ENCODE measurements at regions not wholly inside any gene's neighbourhood (a gene's known extent, or its start where the extent isn't known, plus 50 kb on each side); places are given as distances from the start of the nearest gene placed in this dataset.

DNA sequence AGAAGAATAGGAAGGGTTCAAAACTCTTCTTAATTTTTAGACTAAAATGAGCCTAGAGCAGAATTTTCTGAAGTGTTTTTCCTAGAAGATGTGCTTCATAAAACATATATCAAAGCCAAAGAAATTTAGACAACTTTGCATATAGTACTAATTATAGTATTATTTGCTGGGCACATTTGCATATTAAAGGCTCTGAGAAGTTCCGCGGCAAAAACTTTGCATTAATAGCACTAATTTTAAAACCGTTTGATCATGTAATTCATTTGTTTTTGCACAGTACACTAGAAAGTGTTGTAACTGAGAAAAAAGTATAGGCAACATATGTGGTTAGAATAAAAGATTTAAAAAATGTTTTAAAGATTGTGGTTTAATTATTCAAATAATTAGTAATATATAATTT lies 412.0 kb upstream of the NR2F2 start:
- no peak for FAIRE-seq
- DNase-seq (ENCODE audit: insufficient read length, low spot score), result no peak
- TF ChIP-seq POLR2A (IDR thresholded peaks at IDR 0.05; ENCODE audit: low read depth, low read length), result no peak

DNA sequence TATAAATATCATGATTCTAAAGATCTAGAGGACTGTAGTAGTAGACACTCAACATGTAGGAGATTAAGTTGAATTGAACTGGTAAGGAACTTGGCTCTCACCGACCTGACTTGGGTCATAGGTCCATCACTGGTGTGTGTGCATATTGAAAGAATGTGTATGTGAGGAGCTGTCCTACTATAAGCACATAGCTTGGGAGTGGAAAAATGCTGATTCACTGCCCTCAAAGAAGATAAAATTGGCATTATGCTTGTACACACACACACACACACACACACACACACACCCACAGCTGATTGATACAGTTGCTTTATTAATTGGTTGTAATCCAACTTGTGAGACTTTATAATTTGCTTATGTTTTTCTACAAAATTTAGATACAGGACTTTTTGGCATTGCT lies 411.0 kb upstream of the NR2F2 start:
- no peak for TF ChIP-seq POLR2A (IDR thresholded peaks at IDR 0.05; ENCODE audit: low read depth, low read length)
- FAIRE-seq, result no peak
- DNase-seq (ENCODE audit: insufficient read length, low spot score), result no peak

DNA sequence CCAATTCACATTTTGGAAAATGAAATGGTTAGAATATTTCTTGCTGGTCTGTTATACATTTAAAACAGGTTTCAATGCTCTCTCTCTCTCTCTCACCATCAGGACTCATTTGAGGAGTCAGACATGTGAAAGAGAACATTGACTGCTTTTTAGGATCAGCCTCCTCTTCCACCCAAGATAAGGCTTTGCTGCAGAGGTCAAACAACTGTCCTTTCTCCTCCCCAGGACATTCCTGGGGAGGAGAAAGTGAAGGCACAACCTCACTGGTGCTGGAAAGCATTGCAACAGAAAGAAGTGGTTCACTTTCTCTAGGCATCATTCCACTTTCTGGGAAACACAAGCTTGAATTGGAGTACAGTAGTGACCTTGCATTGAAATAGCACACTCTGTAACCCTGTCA lies 409.1 kb upstream of the NR2F2 start:
- no peak for TF ChIP-seq POLR2A (IDR thresholded peaks at IDR 0.05; ENCODE audit: low read depth, low read length)
- DNase-seq (ENCODE audit: insufficient read length, low spot score) (no peak), FAIRE-seq (no peak)

- no peak for TF ChIP-seq POLR2A (IDR thresholded peaks at IDR 0.05; ENCODE audit: low read depth, low read length)
- FAIRE-seq, result no peak
- DNase-seq (ENCODE audit: insufficient read length, low spot score), result no peak
Observed at GRCh38 chr15:95922431-95922830, 408.1 kb upstream of the NR2F2 start.

GRCh38 chr15:95923792-95924191 lies 406.7 kb upstream of the NR2F2 start:
- DNase-seq (ENCODE audit: insufficient read length, low spot score) (no peak), FAIRE-seq (no peak)
- no peak for TF ChIP-seq POLR2A (IDR thresholded peaks at IDR 0.05; ENCODE audit: low read depth, low read length)

DNA sequence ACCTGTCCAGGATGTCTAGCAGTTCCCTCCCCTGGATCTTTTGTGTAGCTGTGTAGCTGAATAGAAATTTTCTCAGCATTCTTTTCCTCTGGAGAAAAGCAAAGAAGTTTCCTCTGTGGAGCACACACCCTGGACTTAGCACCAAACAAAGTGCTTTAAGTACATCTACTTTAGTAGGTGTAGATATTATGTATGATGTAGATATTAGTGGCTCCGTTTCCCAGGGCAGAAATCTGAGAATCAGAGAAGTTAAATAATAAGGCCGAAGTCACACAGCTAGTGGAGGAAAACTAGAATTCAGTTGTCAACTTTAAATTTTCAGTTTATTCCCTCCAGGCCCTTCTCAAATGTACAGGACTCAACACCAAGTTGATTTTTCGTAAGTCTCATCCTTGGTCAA lies 401.7 kb upstream of the NR2F2 start:
- FAIRE-seq, result no peak
- TF ChIP-seq POLR2A (IDR thresholded peaks at IDR 0.05; ENCODE audit: low read depth, low read length), result no peak

GRCh38 chr15:95929232-95929846 lies 401.2 kb upstream of the NR2F2 start:
- TF ChIP-seq POLR2A (IDR thresholded peaks at IDR 0.05; ENCODE audit: low read depth, low read length), result no peak
- no peak for DNase-seq (ENCODE audit: insufficient read length, low spot score)
- FAIRE-seq, result no peak

More for the DNA sequence above, 401.7 kb upstream of the NR2F2 start:
- no peak for DNase-seq (ENCODE audit: insufficient read length, low spot score)

GRCh38 chr15:95930659-95931375 lies 399.7 kb upstream of the NR2F2 start:
- DNase-seq (ENCODE audit: insufficient read length, low spot score) (no peak), FAIRE-seq (no peak)
- TF ChIP-seq POLR2A (IDR thresholded peaks at IDR 0.05; ENCODE audit: low read depth, low read length), result no peak

- TF ChIP-seq POLR2A (IDR thresholded peaks at IDR 0.05; ENCODE audit: low read depth, low read length), result no peak
- no peak for DNase-seq (ENCODE audit: insufficient read length, low spot score)
- no peak for FAIRE-seq
Observed at GRCh38 chr15:95931619-95932018, 398.9 kb upstream of the NR2F2 start.

GRCh38 chr15:95932141-95932540 lies 398.4 kb upstream of the NR2F2 start:
- no peak for TF ChIP-seq POLR2A (IDR thresholded peaks at IDR 0.05; ENCODE audit: low read depth, low read length)
- DNase-seq (ENCODE audit: insufficient read length, low spot score) (no peak), FAIRE-seq (no peak)

DNA sequence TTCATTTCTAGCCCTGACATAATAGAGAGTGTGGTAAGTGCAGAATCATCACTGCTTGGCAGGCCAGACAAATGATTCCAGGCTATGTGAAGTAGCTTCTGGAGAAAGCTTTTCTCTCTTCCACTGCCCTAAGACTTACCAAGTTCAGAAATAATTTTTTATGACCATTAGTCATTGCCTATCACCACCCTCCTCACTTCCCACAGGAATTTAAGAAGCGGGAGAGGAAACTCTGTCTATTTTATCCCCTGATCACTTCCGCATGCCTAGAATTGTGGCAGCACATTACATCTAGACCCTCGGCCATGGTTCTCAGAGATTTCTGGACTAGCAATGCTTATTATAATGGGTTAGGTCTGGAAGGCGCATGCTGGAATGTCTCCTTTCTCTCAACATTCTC lies 397.8 kb upstream of the NR2F2 start:
- DNase-seq (ENCODE audit: insufficient read length, low spot score) (peak; percentile 15), FAIRE-seq (no peak)
- TF ChIP-seq POLR2A (IDR thresholded peaks at IDR 0.05; ENCODE audit: low read depth, low read length), result no peak

DNA sequence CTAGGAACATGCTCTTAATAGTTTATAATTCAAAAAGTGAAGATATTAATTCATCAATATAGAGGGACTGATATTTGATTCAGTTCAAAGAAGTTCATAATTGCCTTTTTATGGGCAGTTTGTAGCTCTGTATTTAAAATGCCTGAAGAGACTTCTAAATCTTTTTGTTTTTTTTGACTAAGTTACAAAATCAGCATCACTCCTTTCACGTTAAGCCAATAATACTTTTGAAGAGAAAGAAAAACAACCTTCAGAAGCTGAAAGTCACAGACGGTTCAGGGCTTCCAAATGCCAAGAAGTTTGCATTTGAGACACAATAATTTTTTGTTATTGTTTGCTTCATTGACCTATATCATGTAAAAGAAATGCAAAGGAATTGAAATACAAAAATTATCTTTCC lies 394.6 kb upstream of the NR2F2 start:
- DNase-seq (ENCODE audit: insufficient read length, low spot score) (no peak), FAIRE-seq (no peak)
- TF ChIP-seq POLR2A (IDR thresholded peaks at IDR 0.05; ENCODE audit: low read depth, low read length), result no peak

- no peak for FAIRE-seq
- DNase-seq (ENCODE audit: insufficient read length, low spot score), result no peak
- no peak for TF ChIP-seq POLR2A (IDR thresholded peaks at IDR 0.05; ENCODE audit: low read depth, low read length)
Observed at GRCh38 chr15:95937128-95937528, 393.4 kb upstream of the NR2F2 start.

GRCh38 chr15:95940431-95940985 lies 390.0 kb upstream of the NR2F2 start:
- TF ChIP-seq POLR2A (IDR thresholded peaks at IDR 0.05; ENCODE audit: low read depth, low read length), result no peak
- no peak for FAIRE-seq
- no peak for DNase-seq (ENCODE audit: insufficient read length, low spot score)

DNA sequence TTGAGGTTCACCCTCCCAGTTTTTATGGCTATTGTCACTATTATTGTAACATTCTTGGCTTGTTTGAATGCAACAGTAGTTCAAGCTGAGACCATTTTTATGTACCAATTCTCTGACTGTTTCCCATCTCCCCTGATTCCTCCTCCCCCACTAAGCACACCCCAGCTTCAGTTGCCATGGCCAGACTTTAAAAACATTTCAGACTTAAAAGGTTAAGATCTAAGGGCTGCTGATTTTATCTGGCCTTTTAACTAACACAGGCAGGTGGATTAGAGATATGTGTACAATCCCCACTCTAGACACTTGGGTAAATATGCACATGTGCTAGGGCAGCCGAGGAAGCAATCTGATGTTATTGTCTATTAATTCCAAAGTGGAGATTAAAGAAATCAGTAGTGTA lies 386.3 kb upstream of the NR2F2 start:
- FAIRE-seq (no peak), DNase-seq (ENCODE audit: insufficient read length, low spot score) (no peak)
- no peak for TF ChIP-seq POLR2A (IDR thresholded peaks at IDR 0.05; ENCODE audit: low read depth, low read length)
